B cell (primary cell): ENCODE measurements at regions not wholly inside any gene's neighbourhood (a gene's known extent, or its start where the extent isn't known, plus 50 kb on each side); places are given as distances from the start of the nearest gene placed in this dataset.

Experiments used
- EZH2 ChIP-seq: IDR thresholded peaks from 2 replicates; pipeline ENCODE4 v1.6.1; 2012; ENCODE audit warnings: borderline replicate concordance, low read depth, mild to moderate bottlenecking, moderate library complexity, low read length; ENCODE audit not compliant: insufficient read depth, poor library complexity, severe bottlenecking
- TF ChIP-seq, protein P1 (sequence below): fragments of 200-600 bp; IDR thresholded peaks from one replicate; pipeline ENCODE4 v1.8.0; 2022; ENCODE audit warnings: antibody characterized with exemption, mild to moderate bottlenecking

- TF ChIP-seq, protein P1, sequence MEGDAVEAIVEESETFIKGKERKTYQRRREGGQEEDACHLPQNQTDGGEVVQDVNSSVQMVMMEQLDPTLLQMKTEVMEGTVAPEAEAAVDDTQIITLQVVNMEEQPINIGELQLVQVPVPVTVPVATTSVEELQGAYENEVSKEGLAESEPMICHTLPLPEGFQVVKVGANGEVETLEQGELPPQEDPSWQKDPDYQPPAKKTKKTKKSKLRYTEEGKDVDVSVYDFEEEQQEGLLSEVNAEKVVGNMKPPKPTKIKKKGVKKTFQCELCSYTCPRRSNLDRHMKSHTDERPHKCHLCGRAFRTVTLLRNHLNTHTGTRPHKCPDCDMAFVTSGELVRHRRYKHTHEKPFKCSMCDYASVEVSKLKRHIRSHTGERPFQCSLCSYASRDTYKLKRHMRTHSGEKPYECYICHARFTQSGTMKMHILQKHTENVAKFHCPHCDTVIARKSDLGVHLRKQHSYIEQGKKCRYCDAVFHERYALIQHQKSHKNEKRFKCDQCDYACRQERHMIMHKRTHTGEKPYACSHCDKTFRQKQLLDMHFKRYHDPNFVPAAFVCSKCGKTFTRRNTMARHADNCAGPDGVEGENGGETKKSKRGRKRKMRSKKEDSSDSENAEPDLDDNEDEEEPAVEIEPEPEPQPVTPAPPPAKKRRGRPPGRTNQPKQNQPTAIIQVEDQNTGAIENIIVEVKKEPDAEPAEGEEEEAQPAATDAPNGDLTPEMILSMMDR, result no peak
- TF ChIP-seq EZH2, result no peak
These were observed 118.2 kb upstream of the LRFN2 start for GRCh38 chr6:40705354-40705753.
